ENCODE measurements at regions not wholly inside any gene's neighbourhood (a gene's known extent, or its start where the extent isn't known, plus 50 kb on each side); places are given as distances from the start of the nearest gene placed in this dataset.

- TF ChIP-seq CTCF (IDR thresholded peaks at IDR 0.05; ENCODE audit: low read length) (no peak), EZH2 (IDR thresholded peaks at IDR 0.05; ENCODE audit: borderline replicate concordance, low read length) (no peak)
Measured at GRCh38 chr1:196136396-196136795, 471.8 kb downstream of the KCNT2 start.
